ENCODE measurements at regions not wholly inside any gene's neighbourhood (a gene's known extent, or its start where the extent isn't known, plus 50 kb on each side); places are given as distances from the start of the nearest gene placed in this dataset.

- H3K4me3 Mint-ChIP-seq = no peak overlapping the region
- CTCF ChIA-PET (ENCODE audit: partially characterized antibody) = no interaction called here
- POLR2A ChIA-PET (ENCODE audit: partially characterized antibody) = no interaction called here
These were observed 98.4 kb downstream of the SCG2 start for GRCh38 chr2:223503746-223504145.

GRCh38 chr2:223508372-223508771 lies 93.8 kb downstream of the SCG2 start:
- intact Hi-C loops (cut with micrococcal nuclease) = no loop called here
- Mint-ChIP-seq H3K9me3 (peaks cover 0 to 4% (median under 1%) of the 10 kb centered on the region in 8 donors), H3K4me3 (no peak overlapping the region), H3K27ac (no peak overlapping the region), H3K4me1 (no peaks in the 10 kb centered on the region), H3K27me3 (peaks cover 5 to 6% of the 10 kb centered on the region in 2 donors), H3K36me3 (no peaks in the 10 kb centered on the region)
- no peaks in the 10 kb centered on the region for H3K36me3 ChIP-seq (ENCODE audit: insufficient read depth, low read length)
- no peaks in the 10 kb centered on the region for H3K9me3 ChIP-seq (ENCODE audit: control insufficient read depth in 1 of 2, low read length in 2 of 2)
- no peak overlapping the region for H3K4me3 ChIP-seq (ENCODE audit: low read length in 2 of 2)
- ChIA-PET POLR2A (ENCODE audit: partially characterized antibody) (no interaction called here), CTCF (ENCODE audit: partially characterized antibody) (no interaction called here)
- DNase-seq = no peak
- H3K27me3 ChIP-seq (ENCODE audit: insufficient read depth, low read length) = no peaks in the 10 kb centered on the region
- no peak overlapping the region for H3K27ac ChIP-seq (ENCODE audit: low read depth, low read length)
- no peaks in the 10 kb centered on the region for H3K4me1 ChIP-seq (ENCODE audit: insufficient read depth, low read length)

More at GRCh38 chr2:223503746-223504145, 98.4 kb downstream of the SCG2 start:
- no peak for DNase-seq
- Mint-ChIP-seq H3K9me3 (peaks cover 0 to 5% (median 0%) of the 10 kb centered on the region in 8 donors), H3K27me3 (no peaks in the 10 kb centered on the region), H3K27ac (no peak overlapping the region), H3K4me1 (no peaks in the 10 kb centered on the region), H3K36me3 (no peaks in the 10 kb centered on the region)
- Histone ChIP-seq H3K4me3 (ENCODE audit: low read length in 2 of 2) (no peak overlapping the region), H3K4me1 (ENCODE audit: insufficient read depth, low read length) (no peaks in the 10 kb centered on the region), H3K9me3 (ENCODE audit: control insufficient read depth in 1 of 2, low read length in 2 of 2) (no peaks in the 10 kb centered on the region), H3K36me3 (ENCODE audit: insufficient read depth, low read length) (no peaks in the 10 kb centered on the region), H3K27ac (ENCODE audit: low read depth, low read length) (no peak overlapping the region), H3K27me3 (ENCODE audit: insufficient read depth, low read length) (no peaks in the 10 kb centered on the region)
- intact Hi-C loops (cut with micrococcal nuclease) = no loop called here

- no peaks in the 10 kb centered on the region for H3K4me1 ChIP-seq (ENCODE audit: insufficient read depth, low read length)
- intact Hi-C loops (cut with micrococcal nuclease) = no loop called here
- Mint-ChIP-seq H3K27ac (no peak overlapping the region), H3K9me3 (peaks cover 0 to 4% (median 0%) of the 10 kb centered on the region in 8 donors), H3K36me3 (no peaks in the 10 kb centered on the region), H3K4me3 (no peak overlapping the region), H3K27me3 (peaks cover 5 to 6% of the 10 kb centered on the region in 2 donors), H3K4me1 (no peaks in the 10 kb centered on the region)
- H3K27me3 ChIP-seq (ENCODE audit: insufficient read depth, low read length) = no peaks in the 10 kb centered on the region
- no peaks in the 10 kb centered on the region for H3K36me3 ChIP-seq (ENCODE audit: insufficient read depth, low read length)
- H3K4me3 ChIP-seq (ENCODE audit: low read length in 2 of 2) = no peak overlapping the region
- DNase-seq = no peak
- no peak overlapping the region for H3K27ac ChIP-seq (ENCODE audit: low read depth, low read length)
- ChIA-PET POLR2A (ENCODE audit: partially characterized antibody) (no interaction called here), CTCF (ENCODE audit: partially characterized antibody) (no interaction called here)
- H3K9me3 ChIP-seq (ENCODE audit: control insufficient read depth in 1 of 2, low read length in 2 of 2) = no peaks in the 10 kb centered on the region
These were observed 91.4 kb downstream of the SCG2 start for GRCh38 chr2:223510713-223511112.

- Mint-ChIP-seq H3K4me3 (no peak overlapping the region), H3K4me1 (no peaks in the 10 kb centered on the region), H3K27me3 (peaks cover 5 to 6% of the 10 kb centered on the region in 2 donors), H3K9me3 (peaks cover 0 to 4% (median 0%) of the 10 kb centered on the region in 8 donors), H3K36me3 (no peaks in the 10 kb centered on the region), H3K27ac (no peak overlapping the region)
- ChIA-PET POLR2A (ENCODE audit: partially characterized antibody) (no interaction called here), CTCF (ENCODE audit: partially characterized antibody) (no interaction called here)
- intact Hi-C loops (cut with micrococcal nuclease) = no loop called here
- Histone ChIP-seq H3K4me1 (ENCODE audit: insufficient read depth, low read length) (no peaks in the 10 kb centered on the region), H3K27ac (ENCODE audit: low read depth, low read length) (no peak overlapping the region), H3K36me3 (ENCODE audit: insufficient read depth, low read length) (no peaks in the 10 kb centered on the region), H3K27me3 (ENCODE audit: insufficient read depth, low read length) (no peaks in the 10 kb centered on the region), H3K4me3 (ENCODE audit: low read length in 2 of 2) (no peak overlapping the region), H3K9me3 (ENCODE audit: control insufficient read depth in 1 of 2, low read length in 2 of 2) (no peaks in the 10 kb centered on the region)
- DNase-seq = no peak
These were observed 91.0 kb downstream of the SCG2 start for GRCh38 chr2:223511168-223511567.

GRCh38 chr2:223513771-223514455 lies 88.2 kb downstream of the SCG2 start:
- POLR2A ChIA-PET (ENCODE audit: partially characterized antibody) = no interaction called here

GRCh38 chr2:223519471-223519870 lies 82.7 kb downstream of the SCG2 start:
- H3K9me3 ChIP-seq (ENCODE audit: control insufficient read depth in 1 of 2, low read length in 2 of 2) = no peaks in the 10 kb centered on the region
- H3K36me3 ChIP-seq (ENCODE audit: insufficient read depth, low read length) = no peaks in the 10 kb centered on the region
- intact Hi-C loops (cut with micrococcal nuclease) = no loop called here
- CTCF ChIA-PET (ENCODE audit: partially characterized antibody) = no interaction called here
- DNase-seq = no peak
- H3K4me3 ChIP-seq (ENCODE audit: low read length in 2 of 2) = no peak overlapping the region
- POLR2A ChIA-PET (ENCODE audit: partially characterized antibody) = no interaction called here
- no peak overlapping the region for H3K27ac Mint-ChIP-seq
- no peaks in the 10 kb centered on the region for H3K4me1 Mint-ChIP-seq
- no peak overlapping the region for H3K27ac ChIP-seq (ENCODE audit: low read depth, low read length)
- no peak overlapping the region for H3K4me3 Mint-ChIP-seq
- no peaks in the 10 kb centered on the region for H3K27me3 Mint-ChIP-seq
- H3K27me3 ChIP-seq (ENCODE audit: insufficient read depth, low read length) = no peaks in the 10 kb centered on the region
- H3K4me1 ChIP-seq (ENCODE audit: insufficient read depth, low read length) = no peaks in the 10 kb centered on the region
- H3K36me3 Mint-ChIP-seq = no peaks in the 10 kb centered on the region
- H3K9me3 Mint-ChIP-seq = peaks cover 0 to 2% (median 0%) of the 10 kb centered on the region in 8 donors

More at GRCh38 chr2:223513771-223514455, 88.2 kb downstream of the SCG2 start:
- Mint-ChIP-seq H3K4me3 (no peak overlapping the region), H3K36me3 (no peaks in the 10 kb centered on the region), H3K9me3 (peaks cover 0 to 4% (median 0%) of the 10 kb centered on the region in 8 donors), H3K27me3 (peaks cover 5 to 6% of the 10 kb centered on the region in 2 donors), H3K4me1 (no peaks in the 10 kb centered on the region), H3K27ac (no peak overlapping the region)
- H3K27me3 ChIP-seq (ENCODE audit: insufficient read depth, low read length) = no peaks in the 10 kb centered on the region
- no peaks in the 10 kb centered on the region for H3K4me1 ChIP-seq (ENCODE audit: insufficient read depth, low read length)
- DNase-seq = no peak
- H3K36me3 ChIP-seq (ENCODE audit: insufficient read depth, low read length) = no peaks in the 10 kb centered on the region
- CTCF ChIA-PET (ENCODE audit: partially characterized antibody) = no interaction called here
- H3K9me3 ChIP-seq (ENCODE audit: control insufficient read depth in 1 of 2, low read length in 2 of 2) = no peaks in the 10 kb centered on the region
- H3K4me3 ChIP-seq (ENCODE audit: low read length in 2 of 2) = no peak overlapping the region
- intact Hi-C loops (cut with micrococcal nuclease) = no loop called here
- H3K27ac ChIP-seq (ENCODE audit: low read depth, low read length) = no peak overlapping the region

- Mint-ChIP-seq H3K4me3 (no peak overlapping the region), H3K4me1 (no peaks in the 10 kb centered on the region), H3K27me3 (no peaks in the 10 kb centered on the region), H3K36me3 (no peaks in the 10 kb centered on the region), H3K27ac (no peak overlapping the region), H3K9me3 (peaks cover 0 to 4% (median 0%) of the 10 kb centered on the region in 8 donors)
- no peak for DNase-seq
- CTCF ChIA-PET (ENCODE audit: partially characterized antibody) = no interaction called here
- Histone ChIP-seq H3K9me3 (ENCODE audit: control insufficient read depth in 1 of 2, low read length in 2 of 2) (no peaks in the 10 kb centered on the region), H3K27ac (ENCODE audit: low read depth, low read length) (no peak overlapping the region), H3K27me3 (ENCODE audit: insufficient read depth, low read length) (no peaks in the 10 kb centered on the region), H3K36me3 (ENCODE audit: insufficient read depth, low read length) (no peaks in the 10 kb centered on the region), H3K4me3 (ENCODE audit: low read length in 2 of 2) (no peak overlapping the region), H3K4me1 (ENCODE audit: insufficient read depth, low read length) (no peaks in the 10 kb centered on the region)
- POLR2A ChIA-PET (ENCODE audit: partially characterized antibody) = no interaction called here
- intact Hi-C loops (cut with micrococcal nuclease) = no loop called here
These were observed 79.4 kb downstream of the SCG2 start for GRCh38 chr2:223522796-223523195.
